T follicular helper cell (primary cell): ENCODE measurements at regions not wholly inside any gene's neighbourhood (a gene's known extent, or its start where the extent isn't known, plus 50 kb on each side); places are given as distances from the start of the nearest gene placed in this dataset.

Experiments
- DNase-seq: peaks from one replicate; pipeline ENCODE4 v3.0.0-alpha.2; 2020; ENCODE audit warnings: low read depth

- no peak for DNase-seq
Measured at GRCh38 chr2:118510807-118511206, 336.6 kb downstream of the EN1 start.

DNA sequence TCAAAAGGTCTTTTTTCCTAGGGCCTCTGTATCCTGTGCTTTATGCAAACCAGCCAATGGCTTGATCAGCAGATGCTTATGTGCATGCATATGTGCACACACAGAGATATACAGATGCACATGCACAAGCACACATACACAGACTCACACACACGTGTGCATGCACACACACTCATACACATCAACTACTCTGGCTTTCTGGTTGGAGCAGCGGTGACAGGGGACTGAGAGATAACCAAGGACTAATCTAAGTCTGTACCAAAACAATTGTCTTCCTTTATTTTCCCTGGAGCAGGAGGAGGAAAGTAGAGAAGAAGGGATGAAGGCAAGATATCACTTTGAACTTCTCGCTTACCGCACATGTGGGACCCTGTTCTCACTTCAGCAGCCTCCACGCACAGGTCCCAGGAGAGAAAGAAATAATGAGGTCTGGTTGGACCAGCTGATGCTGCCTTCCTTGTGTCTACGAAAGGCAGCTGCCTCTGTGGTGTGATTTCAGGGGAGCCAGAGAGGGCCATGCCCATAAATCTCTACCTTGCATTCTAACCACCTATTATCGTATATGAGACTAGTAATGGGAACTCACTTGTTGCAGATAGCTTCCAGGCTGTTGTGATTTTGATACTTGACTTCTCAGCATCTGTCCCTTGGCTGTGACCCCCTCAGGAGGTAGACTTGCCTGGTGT lies 338.0 kb downstream of the EN1 start:
- DNase-seq, result no peak

- no peak for DNase-seq
Measured at GRCh38 chr2:118508282-118508681, 339.2 kb downstream of the EN1 start.

- DNase-seq, result no peak
Measured at GRCh38 chr2:118505436-118505835, 342.0 kb downstream of the EN1 start.

GRCh38 chr2:118502106-118502505 lies 345.3 kb downstream of the EN1 start:
- no peak for DNase-seq

- DNase-seq, result no peak
Measured at GRCh38 chr2:118498943-118499342, 348.5 kb downstream of the EN1 start.

DNA sequence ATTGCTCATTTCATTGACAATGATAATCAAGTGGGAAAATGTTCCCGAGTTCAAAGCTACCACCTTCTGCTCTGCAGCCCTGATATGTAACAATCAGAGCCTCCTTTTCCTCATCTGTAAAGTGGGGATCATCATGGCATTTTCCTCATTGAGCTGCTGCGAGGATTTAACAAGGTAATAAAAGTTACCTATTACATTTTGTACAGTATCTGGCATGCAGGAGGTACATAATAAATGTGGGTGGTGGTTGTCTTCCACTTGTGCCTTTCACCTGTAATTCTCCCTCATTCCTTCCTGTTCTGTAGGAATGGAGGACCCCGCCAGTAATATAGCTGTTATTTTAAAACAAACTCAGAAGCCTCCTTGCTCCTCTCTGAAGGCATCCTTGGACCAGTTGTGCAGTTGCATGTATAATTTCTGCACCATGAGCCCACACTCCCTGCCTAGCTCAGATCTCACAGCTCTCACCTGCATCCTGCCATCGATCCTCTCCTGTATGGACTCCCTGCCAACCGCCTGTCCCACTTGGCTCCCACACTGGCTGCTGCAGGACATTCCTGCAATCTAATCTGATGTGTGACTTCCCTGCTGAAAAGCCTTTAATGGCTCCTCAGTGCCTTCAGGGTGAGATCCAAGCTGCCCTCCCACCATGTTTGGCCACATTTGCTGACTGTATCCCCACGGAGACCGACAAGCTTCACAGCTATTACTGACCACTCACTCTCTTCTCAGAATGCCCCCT lies 350.4 kb downstream of the EN1 start:
- no peak for DNase-seq

DNA sequence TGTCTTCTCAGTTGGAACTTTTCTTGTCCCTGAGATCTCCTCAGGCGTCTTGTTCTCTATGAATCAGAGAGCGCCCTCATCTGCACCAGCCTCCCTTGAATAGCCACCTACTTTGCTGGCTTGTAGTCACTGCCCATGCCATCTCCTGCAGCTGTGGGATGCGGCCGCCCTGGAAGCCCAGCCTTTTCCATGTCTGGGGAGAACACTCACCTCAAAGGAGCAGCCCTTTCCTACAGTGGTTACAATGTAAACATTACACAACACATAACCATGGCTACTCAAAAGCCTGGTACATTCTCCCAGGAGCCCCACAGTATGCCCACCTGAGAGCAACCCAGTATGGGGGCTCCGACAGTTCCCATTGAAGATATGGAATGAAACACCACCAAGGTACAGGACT lies 351.0 kb downstream of the EN1 start:
- DNase-seq, result no peak

- DNase-seq, result no peak
Measured at GRCh38 chr2:118495290-118495689, 352.2 kb downstream of the EN1 start.

- DNase-seq, result no peak
Measured at GRCh38 chr2:118493213-118493612, 354.2 kb downstream of the EN1 start.

DNA sequence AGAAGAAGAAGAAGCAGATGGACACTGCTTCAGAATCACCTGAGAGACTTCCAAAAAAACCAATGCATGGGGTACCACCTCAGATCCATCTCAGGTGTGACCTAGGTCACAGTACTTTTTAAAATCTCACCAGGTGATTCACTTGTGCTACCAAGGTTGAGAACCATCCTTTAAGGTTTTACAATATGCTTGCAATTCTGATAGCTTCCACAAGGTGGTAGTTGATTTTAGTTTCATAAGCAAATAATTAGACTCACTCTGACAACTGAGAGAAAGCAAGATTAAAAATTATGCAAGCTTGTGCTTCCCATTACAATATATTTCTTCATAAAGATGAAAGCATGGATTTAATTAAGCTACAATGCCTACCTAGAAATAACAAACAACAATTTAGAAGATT lies 355.1 kb downstream of the EN1 start:
- no peak for DNase-seq

GRCh38 chr2:118490330-118490729 lies 357.1 kb downstream of the EN1 start:
- no peak for DNase-seq

GRCh38 chr2:118489712-118490299 lies 357.6 kb downstream of the EN1 start:
- no peak for DNase-seq

DNA sequence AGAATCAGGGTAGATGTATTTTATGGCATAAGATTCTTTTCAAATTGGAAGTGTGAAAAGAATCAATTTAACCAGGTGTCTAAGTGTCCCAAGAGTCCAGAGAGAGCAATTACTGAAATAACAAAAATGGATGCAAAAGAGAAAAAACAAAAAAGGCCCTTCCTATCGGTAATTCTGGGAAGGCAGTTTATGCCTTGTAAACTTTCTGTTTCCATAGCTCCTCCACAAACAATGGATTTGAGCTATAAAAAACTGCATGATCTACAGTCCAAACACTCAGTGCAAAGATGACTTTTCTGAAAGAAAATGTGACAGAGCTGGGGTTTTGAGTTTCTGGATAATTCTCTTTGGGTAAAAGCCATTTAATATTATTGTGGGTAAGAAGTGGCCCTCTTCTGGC lies 366.1 kb downstream of the EN1 start:
- DNase-seq, result no peak

DNA sequence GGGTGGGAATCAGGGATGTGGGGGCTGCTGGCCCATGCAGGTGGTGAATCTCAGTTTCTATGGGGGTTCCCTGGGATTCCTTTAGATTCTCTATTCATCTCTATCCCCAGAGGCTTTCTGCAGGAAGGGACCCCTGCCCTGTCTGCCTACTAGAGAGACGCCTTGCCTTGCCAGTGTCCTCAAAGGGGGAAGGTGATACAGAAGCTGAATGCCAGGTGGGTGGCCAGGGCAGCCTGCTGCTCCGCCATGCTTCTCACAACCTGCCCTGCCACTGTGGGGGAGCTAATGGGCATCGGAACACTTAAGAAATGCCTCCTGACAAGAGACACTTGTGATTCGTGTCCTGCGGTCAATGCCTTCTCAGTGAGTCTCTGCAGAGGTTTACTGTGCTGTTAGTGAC lies 368.4 kb downstream of the EN1 start:
- DNase-seq, result no peak

DNA sequence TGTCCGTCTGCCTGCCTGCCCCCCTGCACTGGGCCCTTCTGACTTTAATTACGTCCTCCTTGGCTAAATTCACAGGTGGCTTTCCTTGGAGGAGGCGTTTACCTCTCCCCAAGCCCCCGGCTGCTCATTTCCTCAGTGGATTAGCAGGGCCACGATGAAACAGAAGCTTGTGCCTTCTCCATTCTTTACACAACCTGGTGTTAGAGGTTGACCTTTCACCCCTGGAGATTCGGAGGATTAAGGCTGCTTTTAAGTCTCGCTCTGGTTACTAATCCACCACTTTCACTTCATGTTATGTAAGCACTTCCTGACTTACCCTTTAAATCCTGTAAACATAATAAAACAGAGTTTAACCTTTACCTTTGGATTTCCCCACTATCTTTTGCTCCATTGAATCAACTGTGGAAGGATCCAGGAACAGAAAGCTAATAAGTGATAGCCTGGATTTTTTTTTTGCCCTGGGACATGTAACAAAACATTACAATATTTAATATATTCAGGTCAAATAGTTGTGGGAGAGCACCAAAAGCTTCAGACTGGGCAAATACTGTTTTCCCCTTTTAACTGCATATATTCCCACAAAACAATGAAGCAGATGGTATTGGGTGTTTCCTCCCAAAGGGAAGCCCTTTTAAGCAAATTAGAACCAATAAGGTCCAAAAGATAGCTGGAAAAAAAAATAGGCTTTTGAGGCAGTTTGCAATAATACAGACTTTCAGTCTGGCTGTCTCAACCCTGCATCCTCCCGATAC lies 370.2 kb downstream of the EN1 start:
- no peak for DNase-seq

- DNase-seq, result no peak
Measured at GRCh38 chr2:118475622-118476205, 371.7 kb downstream of the EN1 start.

DNA sequence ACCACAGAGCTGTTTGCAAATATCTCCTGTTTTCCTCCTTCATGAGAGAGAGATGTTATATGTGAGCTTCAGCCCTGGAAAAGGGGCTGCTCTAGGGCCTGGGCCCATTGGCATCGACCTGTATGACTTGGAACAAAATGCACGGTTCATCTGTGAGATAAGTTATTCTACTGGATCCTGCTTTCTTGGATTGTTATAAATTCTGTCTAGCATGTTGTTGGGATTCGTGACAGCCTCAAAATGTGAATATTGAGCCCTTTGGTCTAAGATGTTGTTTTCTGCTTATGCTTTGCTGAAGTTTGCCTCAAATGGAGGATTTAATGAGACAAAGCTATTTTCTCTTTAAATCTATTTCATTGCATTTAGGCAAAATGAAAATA lies 372.9 kb downstream of the EN1 start:
- DNase-seq, result no peak

DNA sequence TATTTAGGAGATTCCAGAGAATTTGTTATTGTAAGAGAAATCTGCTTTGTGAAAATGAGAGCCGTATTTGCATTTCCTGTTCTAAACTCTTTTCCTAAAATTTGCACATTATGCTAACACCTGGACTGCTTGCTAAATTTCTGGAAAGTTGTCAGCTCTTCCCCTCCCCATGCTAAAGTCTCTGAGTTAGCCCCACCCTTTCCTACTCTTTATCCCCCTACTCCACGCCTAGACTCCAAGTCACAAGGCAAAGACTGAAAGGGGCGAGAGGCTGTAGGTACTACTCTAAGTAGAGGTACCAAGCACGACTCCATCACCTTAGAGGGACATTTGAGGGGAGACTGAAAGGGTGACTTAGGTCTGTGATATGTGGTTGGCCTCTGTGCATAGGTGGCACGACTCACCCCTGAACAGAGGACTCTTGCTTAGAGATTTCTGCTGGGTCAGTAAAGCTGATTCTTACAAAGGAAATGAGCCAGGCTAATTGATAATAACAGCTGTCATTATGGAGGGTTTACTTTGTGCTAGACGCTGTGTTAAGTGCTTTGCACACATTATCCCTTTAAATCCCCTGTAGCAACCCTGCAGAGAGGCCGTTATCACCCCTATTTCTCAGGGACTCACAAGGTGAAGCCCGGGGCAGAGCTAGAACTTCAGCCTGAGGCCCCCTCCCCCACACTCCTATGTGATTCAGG lies 373.5 kb downstream of the EN1 start:
- DNase-seq, result no peak

DNA sequence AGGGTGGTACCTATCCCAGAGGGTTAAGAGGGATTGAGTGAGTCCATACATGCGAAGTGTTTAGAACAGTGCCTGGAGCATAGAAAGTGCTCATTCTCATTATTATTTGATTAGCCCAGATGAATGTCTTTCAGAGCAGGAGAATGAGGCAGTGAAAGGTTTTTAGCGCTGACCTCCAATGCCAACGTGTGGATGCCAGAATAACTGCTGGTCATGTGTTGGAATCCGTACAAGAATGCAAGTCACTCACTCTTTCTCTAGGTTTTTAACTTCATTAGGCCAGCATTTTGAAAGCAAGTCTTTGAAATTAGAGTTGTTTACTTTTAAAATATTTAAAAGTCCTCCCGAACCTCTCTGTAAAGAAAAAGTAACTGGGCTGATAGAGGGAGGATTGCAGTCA lies 374.2 kb downstream of the EN1 start:
- no peak for DNase-seq

GRCh38 chr2:118470297-118470696 lies 377.2 kb downstream of the EN1 start:
- DNase-seq, result no peak

DNA sequence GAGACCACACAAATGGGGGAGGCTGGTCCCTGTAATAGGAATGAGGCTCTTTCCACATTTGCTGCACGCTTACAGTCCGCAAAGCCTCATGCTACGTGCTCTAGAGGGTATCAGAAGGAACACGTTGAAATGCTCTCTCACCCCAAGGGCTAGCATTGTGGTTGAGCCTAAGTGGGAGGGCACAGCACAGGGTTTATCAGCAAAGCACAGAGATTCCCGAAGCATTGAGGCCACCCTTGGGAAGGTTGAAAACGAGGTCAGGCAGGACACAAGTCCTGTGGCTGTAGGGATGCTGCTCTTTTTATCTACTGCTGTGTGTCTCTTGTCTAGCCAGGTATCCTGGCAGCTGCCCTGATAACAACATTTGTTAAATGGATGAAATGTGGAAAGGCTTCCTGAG lies 378.3 kb downstream of the EN1 start:
- DNase-seq, result no peak
